ENCODE measurements at regions not wholly inside any gene's neighbourhood (a gene's known extent, or its start where the extent isn't known, plus 50 kb on each side); places are given as distances from the start of the nearest gene placed in this dataset.

DNA sequence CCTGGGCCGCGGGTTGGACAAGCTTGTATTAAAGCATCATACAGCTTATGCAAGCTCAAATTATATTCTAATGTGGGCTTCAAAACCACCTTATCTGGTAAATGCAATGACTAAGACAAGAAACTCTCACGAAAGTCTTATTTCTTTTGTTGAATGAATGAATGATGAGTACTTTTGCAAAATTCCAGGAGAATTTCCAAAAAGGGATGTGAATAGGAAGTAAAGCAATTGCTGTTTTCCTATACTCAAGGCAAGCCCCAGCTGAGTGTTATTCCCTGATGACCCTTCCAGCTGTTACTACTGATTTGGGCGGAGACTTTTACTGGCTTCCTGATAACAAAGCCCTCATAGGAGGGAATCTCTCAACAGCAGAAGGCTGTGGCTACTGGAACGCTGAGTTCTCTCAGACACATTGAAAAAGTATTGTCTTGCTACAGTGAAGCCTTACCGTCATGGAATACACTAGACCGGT, 162.8 kb downstream of the SREK1 start:
- DNase-seq (ENCODE audit: low read depth): no peak

DNA sequence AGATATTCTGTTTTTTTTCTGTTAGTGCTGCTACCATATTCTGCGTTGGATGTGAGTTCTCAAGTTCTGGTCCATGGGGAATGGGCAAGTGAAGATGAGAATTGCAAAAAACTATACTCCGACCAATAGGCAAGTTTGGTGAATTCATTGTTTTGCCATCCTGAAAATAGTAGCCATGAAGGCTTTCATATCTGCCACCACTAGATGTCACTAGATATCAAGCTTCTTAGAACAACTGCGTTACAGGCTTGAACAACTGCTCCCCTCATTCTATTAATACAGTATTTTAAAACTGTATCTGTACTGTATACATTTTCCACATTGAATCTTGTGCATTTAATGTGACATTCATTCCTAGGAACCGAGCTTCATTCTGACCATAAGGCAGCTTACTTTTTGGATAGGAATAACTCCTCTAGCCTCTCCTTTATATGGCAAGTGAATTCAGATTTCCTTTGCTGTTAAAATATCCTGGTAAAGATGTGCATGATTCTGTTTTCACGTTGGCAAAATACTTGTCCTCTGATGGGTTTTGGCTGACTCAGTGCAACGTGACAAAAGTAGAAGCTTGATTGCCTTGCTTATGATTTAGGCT, 163.6 kb downstream of the SREK1 start:
- peak; percentile 65 for DNase-seq (ENCODE audit: low read depth)

DNA sequence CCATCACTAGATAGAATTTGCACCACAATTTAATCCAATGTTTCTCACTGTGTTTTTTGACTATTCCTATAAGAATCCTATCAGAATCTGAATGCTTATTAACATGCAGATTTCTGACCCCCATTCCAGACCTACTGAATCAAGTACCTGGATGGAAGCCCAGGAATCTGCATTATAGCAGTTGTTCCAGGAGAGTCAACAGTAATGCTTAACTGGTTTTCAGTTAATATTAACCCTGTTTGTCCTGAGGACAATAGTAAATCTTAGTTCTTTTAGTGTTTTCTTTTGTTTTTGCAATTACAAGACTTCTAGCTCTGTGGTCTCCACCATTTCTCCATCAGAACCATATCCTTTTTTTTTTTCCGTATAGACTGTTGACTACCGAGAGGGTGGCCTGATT, 168.2 kb downstream of the SREK1 start:
- DNase-seq (ENCODE audit: low read depth): no peak

DNA sequence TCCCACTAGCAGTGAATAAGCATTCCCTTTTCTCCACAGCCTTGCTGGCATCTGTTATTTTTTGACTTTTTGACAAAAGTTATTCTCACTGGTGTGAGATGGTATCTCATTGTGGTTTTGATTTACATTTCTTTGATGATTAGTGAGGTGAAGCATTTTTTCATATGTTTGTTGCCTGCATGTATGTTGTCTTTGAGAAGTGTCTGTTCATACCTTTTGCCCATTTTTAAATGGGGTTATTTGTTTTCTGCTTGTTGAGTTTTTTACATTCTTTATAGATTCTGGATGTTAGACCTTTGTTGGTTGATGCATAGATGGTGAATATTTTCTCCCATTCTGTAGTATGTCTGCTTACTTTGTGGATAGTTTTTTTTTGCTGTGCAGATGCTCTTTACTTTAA, 171.7 kb downstream of the SREK1 start:
- no peak for DNase-seq (ENCODE audit: low read depth)

DNA sequence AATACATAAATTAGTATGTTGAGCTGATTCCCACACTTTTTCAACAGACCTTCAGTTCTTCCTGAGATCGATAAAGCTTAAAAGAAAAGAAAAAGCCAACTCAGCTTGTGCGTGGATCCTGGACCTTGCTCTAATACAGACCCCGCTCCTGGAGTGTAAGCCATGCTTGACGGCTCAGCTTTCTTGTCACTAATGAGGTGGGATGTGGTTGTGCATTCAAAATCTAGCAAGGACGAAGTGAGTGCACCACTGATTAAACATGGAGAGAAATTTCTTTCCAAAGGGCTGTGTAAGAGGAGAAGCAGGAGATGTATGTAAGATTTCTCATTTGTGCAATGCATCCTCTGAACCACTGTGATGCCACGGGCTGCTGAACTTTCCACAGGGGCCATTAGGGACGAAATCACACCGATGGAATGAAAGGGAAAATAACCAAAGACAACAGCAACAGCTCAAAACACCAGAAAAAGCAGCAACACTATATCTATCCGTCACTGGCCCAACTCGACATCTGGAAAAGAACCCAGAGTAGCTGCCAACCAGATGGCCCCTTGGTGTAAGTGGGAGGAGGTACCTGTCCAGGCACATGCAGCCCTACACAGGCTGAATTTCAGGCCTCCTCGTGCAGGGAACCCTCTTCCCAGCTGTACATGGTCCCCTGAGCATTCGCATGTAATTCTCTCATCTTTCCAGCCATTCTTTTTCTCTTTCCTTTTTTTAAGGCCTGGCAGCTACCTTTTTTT, 178.9 kb downstream of the SREK1 start:
- no peak for DNase-seq (ENCODE audit: low read depth)

DNA sequence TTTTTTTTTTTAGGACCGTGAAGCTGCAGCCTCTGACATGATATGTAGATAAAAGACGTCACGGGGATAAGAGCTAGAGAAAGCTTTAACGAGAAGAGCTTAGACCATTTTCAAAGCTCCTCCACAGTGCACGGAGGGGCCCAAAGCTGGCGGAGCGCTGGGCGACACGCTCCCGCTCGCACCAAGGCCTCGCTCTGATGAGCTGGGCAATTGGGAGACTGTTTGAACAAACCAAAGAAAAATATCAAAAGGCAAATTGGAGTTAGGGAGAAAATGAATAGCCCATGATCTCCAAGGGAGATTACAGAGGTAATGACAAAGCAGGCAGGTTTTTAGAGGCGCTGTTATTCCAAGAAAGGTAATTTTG, 179.4 kb downstream of the SREK1 start:
- DNase-seq (ENCODE audit: low read depth): no peak

DNA sequence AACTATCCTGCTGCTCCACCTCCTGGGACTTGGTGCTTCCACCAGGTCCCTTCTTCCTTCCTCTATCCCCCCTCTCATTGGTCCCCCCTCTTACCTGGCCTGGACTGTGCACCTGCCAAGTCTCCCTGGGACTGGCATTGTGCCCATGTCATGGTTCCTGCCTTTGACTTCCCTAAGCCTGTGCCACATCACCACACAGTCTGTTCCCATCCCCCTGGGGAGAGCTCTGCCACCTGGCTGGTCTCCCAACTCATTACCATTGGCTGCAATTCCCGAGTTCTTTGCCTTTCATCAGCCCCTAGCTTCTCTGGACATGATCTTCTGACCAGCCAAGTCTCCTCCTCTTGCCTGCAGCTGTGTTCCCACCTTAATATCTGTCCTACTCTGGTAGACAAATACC, 180.3 kb downstream of the SREK1 start:
- no peak for DNase-seq (ENCODE audit: low read depth)

DNA sequence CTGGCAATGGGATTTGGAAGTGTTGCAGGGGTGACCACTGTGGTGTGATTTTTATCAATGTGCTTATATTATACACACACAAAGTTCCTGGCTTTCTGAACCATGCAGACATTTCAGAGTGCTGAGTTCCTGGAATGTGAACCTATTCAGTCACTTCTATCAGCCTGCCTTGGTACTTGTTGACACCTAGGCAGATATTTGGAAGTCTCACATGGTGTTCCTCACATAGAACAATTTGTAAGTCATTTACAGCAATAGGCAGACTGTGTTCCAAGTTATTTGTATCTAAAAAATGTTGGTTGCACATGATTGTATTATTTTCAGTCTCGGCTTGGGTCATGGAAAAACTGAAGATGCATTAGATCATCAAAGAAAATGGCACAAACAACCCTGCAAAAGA, 182.2 kb downstream of the SREK1 start:
- no peak for DNase-seq (ENCODE audit: low read depth)

DNA sequence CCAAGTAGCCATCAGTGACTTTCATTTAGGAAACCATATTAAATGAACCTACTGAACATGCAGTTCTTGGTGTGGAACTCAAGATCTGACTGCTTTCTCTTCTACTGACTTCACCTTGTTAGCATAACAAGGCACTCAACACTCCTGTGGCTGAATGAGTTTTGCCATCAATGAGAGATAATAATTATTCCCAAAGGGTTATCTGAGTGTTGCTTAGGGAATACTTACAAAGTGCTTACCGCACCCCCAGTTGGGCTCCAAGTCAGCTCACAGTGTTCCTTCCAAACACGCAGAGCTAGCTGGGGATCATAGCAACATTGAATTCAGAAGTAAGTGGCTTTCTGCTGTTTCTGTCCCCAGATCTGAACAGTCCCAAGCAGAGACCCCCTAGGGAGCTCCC, 182.9 kb downstream of the SREK1 start:
- DNase-seq (ENCODE audit: low read depth): no peak

DNA sequence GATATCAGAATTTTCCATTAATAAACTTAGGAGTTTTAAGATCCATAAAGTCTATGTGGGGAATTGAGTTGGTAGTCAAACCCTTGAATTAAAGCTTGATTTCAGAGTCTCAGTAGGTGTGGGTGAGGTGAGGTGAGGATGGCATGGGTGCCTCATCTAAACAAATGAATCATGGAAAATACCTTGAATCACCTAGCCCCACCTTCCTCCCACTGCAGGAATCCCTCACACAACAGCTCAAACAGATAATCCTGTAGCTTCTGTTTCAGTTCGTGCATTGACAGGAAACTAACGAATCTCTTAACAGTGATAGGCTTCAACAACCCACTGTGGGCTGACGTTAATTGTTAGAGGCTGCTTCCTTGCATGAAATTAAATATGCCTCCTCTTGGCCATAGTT, 185.0 kb downstream of the SREK1 start:
- no peak for DNase-seq (ENCODE audit: low read depth)

DNA sequence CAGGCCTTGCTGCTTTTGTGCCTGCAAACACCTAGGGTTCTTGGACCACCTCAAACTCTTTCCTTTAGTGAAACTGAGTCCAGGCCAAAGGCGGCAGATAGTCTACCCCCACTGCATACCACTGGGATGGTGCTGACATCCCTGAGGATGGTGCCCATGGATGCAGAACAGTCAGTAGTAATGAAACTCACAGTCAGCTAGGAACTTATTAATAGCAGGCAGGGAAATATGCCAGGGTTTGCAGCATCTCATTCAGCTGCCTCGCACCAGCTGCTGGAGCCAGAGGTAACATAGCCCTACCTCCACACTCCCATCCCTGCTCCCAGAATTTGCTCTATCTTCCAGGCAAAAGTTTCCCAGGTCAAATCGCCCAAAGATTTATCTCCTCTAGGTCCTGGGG, 189.1 kb downstream of the SREK1 start:
- DNase-seq (ENCODE audit: low read depth): no peak

DNA sequence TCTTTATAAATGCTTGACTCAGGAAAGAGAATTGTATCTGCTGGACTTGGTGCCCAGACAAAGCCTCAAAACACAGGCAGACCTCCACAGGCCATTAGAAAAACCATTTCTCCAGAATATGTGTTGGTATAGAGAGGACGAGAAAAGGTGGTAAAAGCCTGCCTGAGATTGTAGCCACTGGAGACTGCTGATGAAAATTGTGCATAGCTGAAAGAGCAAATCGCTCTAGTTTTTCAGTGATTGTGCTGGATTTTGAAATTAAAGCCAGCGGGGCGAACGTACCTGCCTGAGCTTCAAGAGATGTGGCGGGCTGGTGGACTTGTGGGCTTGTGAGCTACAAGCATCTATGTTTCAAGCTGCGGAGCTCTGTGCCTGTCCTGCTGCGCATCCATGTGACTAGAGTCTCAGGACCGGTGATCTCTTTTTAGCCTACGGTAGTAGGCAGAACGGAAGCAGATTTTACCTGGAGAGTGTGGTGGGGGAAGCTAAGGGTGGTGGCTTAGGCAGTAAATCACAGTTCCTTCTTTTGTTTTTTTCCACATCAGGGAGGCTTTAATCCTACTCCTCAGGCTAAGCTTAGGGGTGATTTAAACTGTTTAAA, 193.6 kb downstream of the SREK1 start:
- DNase-seq (ENCODE audit: low read depth): no peak

DNA sequence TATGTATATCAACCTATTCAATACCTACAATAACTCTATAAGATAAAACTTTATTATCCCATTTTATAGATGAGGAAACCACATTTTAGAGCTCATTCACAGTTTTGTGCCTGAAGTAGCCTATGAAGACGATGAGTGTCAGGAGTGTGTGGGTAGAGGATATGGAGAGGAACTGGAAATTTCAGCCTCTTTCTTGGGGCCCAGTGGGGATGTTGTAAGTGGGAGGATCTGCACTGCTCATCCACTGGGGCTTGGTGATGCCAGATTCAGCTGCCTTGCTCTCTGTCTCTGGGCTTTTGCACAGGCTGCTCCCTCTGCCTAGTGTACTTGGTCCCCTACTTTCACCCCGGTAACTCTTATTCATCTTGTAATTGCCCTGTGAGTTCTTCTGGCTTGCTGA, 194.7 kb downstream of the SREK1 start:
- no peak for DNase-seq (ENCODE audit: low read depth)

DNA sequence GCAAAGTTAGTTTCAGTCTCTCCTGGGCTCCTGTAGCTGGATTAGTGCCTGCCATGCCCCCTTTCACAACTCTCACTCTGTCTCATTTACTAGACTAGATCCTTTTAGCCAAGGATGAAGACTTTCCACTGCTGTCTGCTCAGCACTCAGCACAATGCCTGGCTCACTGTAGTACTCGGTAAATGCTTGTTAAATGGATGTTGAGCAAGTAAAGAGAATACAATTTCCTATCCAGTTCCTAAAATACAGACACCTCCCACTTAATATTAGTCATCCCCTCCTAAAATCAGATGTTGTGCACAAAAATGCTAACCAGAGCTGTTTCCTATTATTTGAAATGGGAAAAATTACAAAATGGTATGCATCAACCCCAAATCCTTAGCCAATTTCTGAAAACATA, 195.8 kb downstream of the SREK1 start:
- no peak for DNase-seq (ENCODE audit: low read depth)

DNA sequence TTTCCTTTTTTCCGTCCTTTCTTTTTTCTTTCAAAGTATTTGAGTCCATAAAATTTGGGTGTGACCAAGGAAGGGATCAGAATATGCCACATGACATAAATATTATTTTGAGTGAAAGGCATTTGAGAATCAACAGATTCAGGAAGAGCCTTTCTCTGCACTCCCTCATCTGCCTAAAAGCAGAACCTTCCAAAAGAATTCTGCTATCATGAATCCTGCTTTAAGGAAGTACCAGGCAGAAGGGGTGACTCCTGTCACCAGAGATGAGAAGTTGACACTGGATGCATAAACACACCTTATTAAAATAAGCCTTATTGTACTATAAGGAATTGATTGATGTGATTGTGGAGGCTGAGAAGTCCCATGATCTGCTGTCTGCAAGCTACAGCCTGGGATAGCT, 196.7 kb downstream of the SREK1 start:
- no peak for DNase-seq (ENCODE audit: low read depth)

DNA sequence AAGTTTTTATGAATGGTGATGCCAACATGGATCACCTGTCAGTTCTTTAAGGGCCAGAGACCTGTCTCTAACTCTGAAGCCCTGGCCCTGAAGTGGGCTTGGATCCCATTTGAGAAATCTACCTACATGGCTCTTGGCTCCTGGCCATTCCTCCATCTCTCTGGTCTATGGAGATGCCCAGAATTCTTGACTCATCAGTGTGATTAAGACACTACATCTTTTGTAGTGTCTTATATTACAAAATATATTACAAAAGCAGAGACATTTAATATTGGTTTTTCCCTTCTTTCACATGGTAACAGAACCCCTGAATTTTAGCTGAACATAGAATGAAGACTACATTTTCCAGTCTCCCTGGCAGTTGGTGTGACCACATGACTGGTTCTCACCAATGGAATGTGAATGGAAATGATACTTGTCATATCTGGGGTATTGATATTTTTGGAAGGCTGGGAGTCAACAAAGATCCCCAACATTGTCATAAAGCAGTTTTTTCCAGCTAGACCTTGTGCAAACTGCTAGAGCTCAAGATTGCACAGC, 198.3 kb downstream of the SREK1 start:
- no peak for DNase-seq (ENCODE audit: low read depth)

DNA sequence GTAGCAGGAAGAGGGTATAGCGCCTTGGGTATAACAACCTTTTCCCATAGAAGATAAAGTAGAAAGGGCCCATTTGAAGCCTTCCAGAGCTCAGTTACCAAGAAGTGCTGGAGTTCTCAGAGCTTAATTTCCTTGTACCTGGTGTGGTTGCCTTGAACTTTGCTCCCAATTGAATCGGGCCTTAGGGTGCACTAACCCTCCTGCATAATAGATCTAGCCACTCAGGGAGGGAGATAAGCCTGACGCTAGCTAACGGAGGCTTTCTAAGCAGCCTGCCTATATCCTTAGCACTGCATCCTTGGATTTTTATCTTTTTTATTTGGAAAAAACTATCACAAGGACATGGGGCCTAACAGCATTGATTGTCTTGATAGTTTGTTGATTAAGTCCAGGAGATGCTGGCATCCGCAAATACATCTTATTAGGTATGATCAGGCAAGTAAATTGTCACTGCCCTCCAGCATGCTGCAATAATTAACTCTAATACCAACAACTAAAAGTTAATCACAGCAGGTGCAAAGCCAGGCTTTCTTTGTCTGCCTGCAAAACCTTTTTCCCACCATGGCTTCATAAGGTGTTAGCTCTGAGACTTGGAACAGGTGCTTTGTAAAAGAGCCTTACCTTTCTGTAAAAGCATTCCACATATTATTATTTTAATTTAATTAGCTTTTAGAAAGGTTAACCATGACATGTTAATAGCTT, 199.4 kb downstream of the SREK1 start:
- DNase-seq (ENCODE audit: low read depth): no peak

DNA sequence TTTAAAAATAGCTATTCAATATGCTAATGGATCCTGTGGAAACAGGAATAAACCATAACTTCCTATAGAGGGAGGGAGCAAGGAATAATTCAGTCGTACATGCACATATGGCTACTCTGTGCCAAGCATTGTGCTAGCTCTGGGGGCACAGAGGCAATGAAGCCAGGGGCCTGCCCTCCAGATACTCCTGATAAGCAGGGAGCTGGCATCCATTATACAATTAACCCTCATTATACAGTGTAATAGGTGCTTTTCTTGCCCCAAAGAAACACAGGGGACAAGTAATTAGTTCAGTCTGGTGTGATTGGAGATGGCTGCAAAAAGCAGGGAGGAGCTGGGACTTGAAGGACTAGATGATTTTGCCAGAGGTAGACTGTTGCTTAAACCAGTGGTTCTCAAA, 200.4 kb downstream of the SREK1 start:
- DNase-seq (ENCODE audit: low read depth): no peak

DNA sequence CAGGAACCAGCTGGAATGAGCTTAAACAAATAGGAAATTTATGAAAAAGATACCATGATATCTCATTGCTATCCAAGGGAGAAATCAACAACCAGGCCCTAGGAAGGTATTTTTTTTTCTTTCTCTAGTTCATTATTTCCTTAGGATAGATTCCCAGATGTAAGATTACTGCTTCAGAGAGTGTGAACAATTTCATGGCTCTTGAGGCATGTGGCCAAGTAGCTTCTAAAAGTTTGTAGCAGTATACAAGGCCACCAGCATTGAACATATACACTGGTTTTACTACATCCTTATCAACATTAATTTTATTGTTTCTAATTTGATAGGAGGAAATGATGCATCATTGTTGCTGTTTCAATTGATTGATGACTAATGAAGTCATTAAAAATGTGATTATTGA, 201.2 kb downstream of the SREK1 start:
- no peak for DNase-seq (ENCODE audit: low read depth)

DNA sequence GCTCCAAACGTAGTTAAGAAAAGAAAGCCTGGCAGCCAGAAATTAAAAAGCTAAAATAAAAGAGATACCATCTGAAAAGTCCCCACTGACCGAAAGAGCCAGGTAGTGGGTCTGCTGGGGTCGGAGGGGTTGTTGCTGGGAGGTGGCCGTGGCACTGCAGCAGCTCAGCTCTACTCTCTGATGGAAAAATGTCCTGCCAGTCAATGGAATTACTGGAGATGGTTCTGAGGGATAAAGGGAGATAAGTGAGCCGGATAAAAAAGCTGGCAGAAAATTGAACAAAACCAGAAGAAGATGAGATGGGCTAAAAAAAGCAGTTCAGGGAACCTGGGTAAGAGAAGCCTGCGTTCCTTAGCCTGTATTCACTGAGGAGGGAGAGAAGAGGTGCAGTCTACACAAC, 202.8 kb downstream of the SREK1 start:
- no peak for DNase-seq (ENCODE audit: low read depth)

DNA sequence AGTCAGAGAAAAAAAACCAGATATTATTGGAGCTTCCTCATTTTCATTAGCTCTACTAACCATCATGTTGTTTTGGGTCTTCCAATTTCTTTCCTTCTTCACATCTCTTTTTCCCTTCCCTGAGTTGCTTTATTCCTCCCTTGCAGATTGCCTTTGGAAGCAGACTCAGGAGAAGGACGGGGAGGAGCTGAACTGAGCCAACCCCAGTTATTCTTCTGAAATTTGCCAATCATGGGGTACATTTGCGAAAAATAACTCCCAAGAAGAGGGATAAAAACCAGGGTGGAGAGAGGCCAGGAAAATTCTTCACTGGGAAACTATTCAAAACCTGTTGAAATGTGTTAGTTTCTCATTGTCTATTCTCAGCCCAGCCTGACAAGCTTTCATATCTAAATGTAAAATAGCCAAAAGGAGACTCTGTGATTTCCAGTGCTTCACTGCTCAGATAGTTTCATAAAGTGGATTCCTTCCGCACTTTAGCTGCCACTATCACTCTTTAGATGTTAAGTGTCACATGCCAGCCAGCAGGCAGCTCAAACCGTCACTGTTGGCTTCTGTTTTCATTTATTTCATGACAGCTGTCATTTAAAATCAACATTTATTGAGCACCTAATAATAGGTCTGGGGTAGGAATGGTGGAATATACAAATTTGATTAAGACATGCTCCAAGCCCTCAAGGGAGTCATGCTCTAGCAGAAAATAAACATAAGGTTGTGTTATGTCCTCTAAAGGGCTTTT, 204.5 kb downstream of the SREK1 start:
- DNase-seq (ENCODE audit: low read depth): no peak

DNA sequence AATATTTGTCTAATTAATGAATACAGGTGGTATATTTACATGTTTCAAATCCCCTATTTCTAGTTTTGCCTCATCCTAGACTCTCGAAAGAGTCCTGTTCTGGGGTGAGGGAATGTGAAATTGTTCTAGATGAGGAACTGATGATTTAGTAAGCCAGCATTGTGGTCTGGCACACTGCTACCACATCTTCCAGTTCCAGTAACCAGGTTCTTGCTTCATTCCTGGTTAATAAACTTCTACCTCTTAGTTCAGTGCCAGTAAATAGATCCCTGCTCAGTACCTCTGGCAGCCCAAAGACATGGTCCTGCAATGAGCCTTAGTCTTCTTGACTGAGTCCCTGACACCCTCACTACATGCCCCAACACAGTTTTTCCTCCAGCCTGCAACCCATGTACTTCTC, 207.7 kb downstream of the SREK1 start:
- DNase-seq (ENCODE audit: low read depth): no peak

Data from iris pigment epithelial cell (primary cell).